GM10266 (cell line): ENCODE measurements at regions not wholly inside any gene's neighbourhood (a gene's known extent, or its start where the extent isn't known, plus 50 kb on each side); places are given as distances from the start of the nearest gene placed in this dataset.

Experiments
- DNase-seq: peaks from one replicate; pipeline ENCODE4 v3.0.0; 2012; ENCODE audit errors: extremely low spot score
- CTCF ChIP-seq: IDR thresholded peaks from 2 replicates; pipeline ENCODE4 v1.5.1; 2012; ENCODE audit warnings: mild to moderate bottlenecking, low read depth; ENCODE audit not compliant: control insufficient read depth, insufficient read depth; ENCODE audit errors: missing control alignments

GRCh38 chr15:46901001-46901400, 816.3 kb upstream of the SEMA6D start:
- TF ChIP-seq CTCF: no peak
- DNase-seq: no peak

GRCh38 chr15:46917721-46918252, 799.5 kb upstream of the SEMA6D start:
- DNase-seq: no peak
- TF ChIP-seq CTCF: no peak

GRCh38 chr15:46918462-46919140, 798.7 kb upstream of the SEMA6D start:
- TF ChIP-seq CTCF: no peak
- no peak for DNase-seq

GRCh38 chr15:46921891-46922290, 795.4 kb upstream of the SEMA6D start:
- no peak for TF ChIP-seq CTCF
- no peak for DNase-seq

- no peak for DNase-seq
- no peak for TF ChIP-seq CTCF
Observed at GRCh38 chr15:46930426-46930825, 786.9 kb upstream of the SEMA6D start.

- no peak for DNase-seq
- no peak for TF ChIP-seq CTCF
Observed at GRCh38 chr15:46933332-46933731, 784.0 kb upstream of the SEMA6D start.

GRCh38 chr15:46934851-46935250, 782.5 kb upstream of the SEMA6D start:
- no peak for TF ChIP-seq CTCF
- DNase-seq: no peak
